ENCODE measurements at regions not wholly inside any gene's neighbourhood (a gene's known extent, or its start where the extent isn't known, plus 50 kb on each side); places are given as distances from the start of the nearest gene placed in this dataset.

- DNase-seq = no peak
These were observed 296.0 kb downstream of the PCNX1 start for GRCh38 chr14:71203306-71203705.

GRCh38 chr14:71204231-71204630, 297.0 kb downstream of the PCNX1 start:
- DNase-seq = no peak

- no peak for DNase-seq
These were observed 297.5 kb downstream of the PCNX1 start for GRCh38 chr14:71204768-71205167.

GRCh38 chr14:71206123-71206522, 298.9 kb downstream of the PCNX1 start:
- DNase-seq = no peak

GRCh38 chr14:71206766-71207371, 299.6 kb downstream of the PCNX1 start:
- DNase-seq = no peak

GRCh38 chr14:71208702-71209357, 301.6 kb downstream of the PCNX1 start:
- no peak for DNase-seq

GRCh38 chr14:71209888-71210287, 302.6 kb downstream of the PCNX1 start:
- DNase-seq = no peak

GRCh38 chr14:71212093-71212492, 304.8 kb downstream of the PCNX1 start:
- no peak for DNase-seq

GRCh38 chr14:71212683-71213107, 305.4 kb downstream of the PCNX1 start:
- DNase-seq = no peak

- no peak for DNase-seq
These were observed 307.0 kb downstream of the PCNX1 start for GRCh38 chr14:71214241-71214640.

- no peak for DNase-seq
These were observed 313.2 kb downstream of the PCNX1 start for GRCh38 chr14:71220462-71220861.

- DNase-seq = no peak
These were observed 313.9 kb downstream of the PCNX1 start for GRCh38 chr14:71221119-71221518.

GRCh38 chr14:71225113-71225512, 317.9 kb downstream of the PCNX1 start:
- DNase-seq = no peak

- DNase-seq = no peak
These were observed 321.5 kb downstream of the PCNX1 start for GRCh38 chr14:71228711-71229110.

GRCh38 chr14:71229875-71230274, 322.6 kb downstream of the PCNX1 start:
- no peak for DNase-seq

- DNase-seq = no peak
These were observed 323.6 kb downstream of the PCNX1 start for GRCh38 chr14:71230897-71231296.

GRCh38 chr14:71231521-71232393, 324.5 kb downstream of the PCNX1 start:
- no peak for DNase-seq

- no peak for DNase-seq
These were observed 325.2 kb downstream of the PCNX1 start for GRCh38 chr14:71232506-71232905.

- DNase-seq = no peak
These were observed 328.6 kb downstream of the PCNX1 start for GRCh38 chr14:71235875-71236274.

- DNase-seq = no peak
These were observed 329.2 kb downstream of the PCNX1 start for GRCh38 chr14:71236487-71236886.

- no peak for DNase-seq
These were observed 330.3 kb downstream of the PCNX1 start for GRCh38 chr14:71237556-71237955.

GRCh38 chr14:71238835-71239234, 331.6 kb downstream of the PCNX1 start:
- no peak for DNase-seq

- no peak for DNase-seq
These were observed 332.9 kb downstream of the PCNX1 start for GRCh38 chr14:71240171-71240570.

Data from activated CD4-positive, alpha-beta T cell treated with anti-CD3 and anti-CD28 coated beads, Interleukin-2, amount 50 U/mL, for 48 hours (primary cell).